AG04449 (cell line): ENCODE measurements at regions not wholly inside any gene's neighbourhood (a gene's known extent, or its start where the extent isn't known, plus 50 kb on each side); places are given as distances from the start of the nearest gene placed in this dataset.

Experiments used
- CTCF ChIA-PET: fragments of 350-600 bp; formaldehyde crosslinking; extraction: SDS; loops from one replicate; lab custom pipeline; 2021; ENCODE audit warnings: antibody characterized with exemption; lab: Yijun Ruan, JAX
- POLR2A ChIA-PET: fragments of 400-600, 350-600 bp; formaldehyde crosslinking; extraction: SDS; loops from one replicate; lab custom pipeline; 2020; ENCODE audit warnings: antibody characterized with exemption, inconsistent platforms; lab: Yijun Ruan, JAX
- DNase-seq: peaks from one replicate; pipeline ENCODE4 v3.0.0-alpha.2; 2010; ENCODE audit warnings: low read depth, low spot score
- H3K4me3 ChIP-seq: 2 replicates; pipeline ENCODE4 v1.5.1; 2011; ENCODE audit warnings: low read depth, mild to moderate bottlenecking, control low read depth, low read length
- TF ChIP-seq, protein P1 (sequence below): IDR thresholded peaks from one replicate; pipeline ENCODE4 v1.5.1; 2011; ENCODE audit warnings: mild to moderate bottlenecking, moderate library complexity, low read length, control low read depth, inconsistent platforms; ENCODE audit not compliant: insufficient read depth; ENCODE audit errors: missing control alignments

DNA sequence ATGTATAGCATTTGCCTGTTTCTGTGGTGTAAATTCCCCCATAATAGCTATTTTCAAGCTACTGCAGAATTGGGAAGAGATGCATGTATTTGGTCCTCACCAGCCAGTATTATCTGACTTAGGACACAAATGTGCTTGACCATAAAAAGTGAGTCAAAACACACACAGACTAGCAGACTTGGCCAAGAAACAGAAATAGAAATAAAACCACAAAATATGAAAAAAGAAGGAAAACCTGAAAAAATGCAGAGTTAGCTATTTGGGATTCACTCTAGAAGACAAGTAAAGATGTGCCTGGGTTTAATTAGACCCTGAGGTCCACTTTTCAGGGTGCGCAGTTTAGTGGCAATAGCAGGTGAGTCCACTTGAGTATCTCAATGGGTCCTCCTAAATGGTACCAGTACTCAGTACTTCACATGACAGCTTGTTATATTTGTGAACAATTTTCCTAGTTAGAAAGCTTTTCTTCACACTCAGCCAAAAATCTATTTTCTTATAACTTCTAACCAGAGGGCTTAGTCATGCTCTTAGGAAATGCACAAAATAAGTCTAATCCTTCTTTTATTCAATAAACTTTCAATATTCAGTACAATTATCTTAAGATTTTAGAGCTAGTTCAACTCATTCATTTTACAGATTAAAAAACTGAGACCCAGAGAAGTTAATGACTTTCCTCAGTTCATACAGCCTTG, 108.7 kb upstream of the JADE1 start:
- no peak overlapping the region for H3K4me3 ChIP-seq
- DNase-seq, result no peak
- TF ChIP-seq, protein P1, sequence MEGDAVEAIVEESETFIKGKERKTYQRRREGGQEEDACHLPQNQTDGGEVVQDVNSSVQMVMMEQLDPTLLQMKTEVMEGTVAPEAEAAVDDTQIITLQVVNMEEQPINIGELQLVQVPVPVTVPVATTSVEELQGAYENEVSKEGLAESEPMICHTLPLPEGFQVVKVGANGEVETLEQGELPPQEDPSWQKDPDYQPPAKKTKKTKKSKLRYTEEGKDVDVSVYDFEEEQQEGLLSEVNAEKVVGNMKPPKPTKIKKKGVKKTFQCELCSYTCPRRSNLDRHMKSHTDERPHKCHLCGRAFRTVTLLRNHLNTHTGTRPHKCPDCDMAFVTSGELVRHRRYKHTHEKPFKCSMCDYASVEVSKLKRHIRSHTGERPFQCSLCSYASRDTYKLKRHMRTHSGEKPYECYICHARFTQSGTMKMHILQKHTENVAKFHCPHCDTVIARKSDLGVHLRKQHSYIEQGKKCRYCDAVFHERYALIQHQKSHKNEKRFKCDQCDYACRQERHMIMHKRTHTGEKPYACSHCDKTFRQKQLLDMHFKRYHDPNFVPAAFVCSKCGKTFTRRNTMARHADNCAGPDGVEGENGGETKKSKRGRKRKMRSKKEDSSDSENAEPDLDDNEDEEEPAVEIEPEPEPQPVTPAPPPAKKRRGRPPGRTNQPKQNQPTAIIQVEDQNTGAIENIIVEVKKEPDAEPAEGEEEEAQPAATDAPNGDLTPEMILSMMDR, result no peak
- ChIA-PET CTCF (interaction anchor here (0.6 to 1.4 kb wide), 4 partner anchors 9 to 389 kb away, joined by 3 to 5 read pairs (median 4); no protein-coding TSS in a partner anchor), POLR2A (no interaction called here)

- TF ChIP-seq, protein P1, result no peak
- POLR2A ChIA-PET, result no interaction called here
- CTCF ChIA-PET, result no interaction called here
- no peak for DNase-seq
- H3K4me3 ChIP-seq, result no peak overlapping the region
Observed at GRCh38 chr4:128698386-128698785, 111.1 kb upstream of the JADE1 start.

- TF ChIP-seq, protein P1, result no peak
- ChIA-PET POLR2A (no interaction called here), CTCF (no interaction called here)
- DNase-seq, result no peak
- H3K4me3 ChIP-seq, result no peak overlapping the region
Observed at GRCh38 chr4:128697323-128697722, 112.2 kb upstream of the JADE1 start.

DNA sequence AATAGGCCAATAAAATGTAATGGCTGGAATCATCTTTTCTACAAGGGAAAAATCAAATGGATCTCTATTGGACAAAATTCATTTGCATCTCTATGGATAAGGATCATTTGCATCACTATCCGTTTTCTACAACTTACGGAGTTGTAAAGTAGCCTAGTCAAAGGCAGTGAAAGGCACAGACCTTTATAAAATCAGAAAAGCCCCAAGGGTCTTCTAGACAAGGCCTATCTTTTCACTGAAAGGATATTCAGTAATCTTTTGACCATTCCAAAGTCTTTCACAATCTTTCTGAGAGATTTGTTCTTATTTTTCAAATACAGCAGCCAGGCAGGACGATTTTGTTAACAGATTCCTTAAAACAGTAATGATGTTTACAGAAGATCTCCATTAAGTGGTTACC, 119.5 kb upstream of the JADE1 start:
- POLR2A ChIA-PET, result no interaction called here
- TF ChIP-seq, protein P1, result no peak
- CTCF ChIA-PET, result no interaction called here
- H3K4me3 ChIP-seq, result no peak overlapping the region
- DNase-seq, result no peak

GRCh38 chr4:128688846-128689437, 120.6 kb upstream of the JADE1 start:
- TF ChIP-seq, protein P1, result no peak
- no peak overlapping the region for H3K4me3 ChIP-seq
- CTCF ChIA-PET, result interaction anchor here (0.6 kb wide), 1 partner anchor 12 kb away, joined by 3 read pairs; no protein-coding TSS in a partner anchor
- DNase-seq, result no peak
- POLR2A ChIA-PET, result no interaction called here

DNA sequence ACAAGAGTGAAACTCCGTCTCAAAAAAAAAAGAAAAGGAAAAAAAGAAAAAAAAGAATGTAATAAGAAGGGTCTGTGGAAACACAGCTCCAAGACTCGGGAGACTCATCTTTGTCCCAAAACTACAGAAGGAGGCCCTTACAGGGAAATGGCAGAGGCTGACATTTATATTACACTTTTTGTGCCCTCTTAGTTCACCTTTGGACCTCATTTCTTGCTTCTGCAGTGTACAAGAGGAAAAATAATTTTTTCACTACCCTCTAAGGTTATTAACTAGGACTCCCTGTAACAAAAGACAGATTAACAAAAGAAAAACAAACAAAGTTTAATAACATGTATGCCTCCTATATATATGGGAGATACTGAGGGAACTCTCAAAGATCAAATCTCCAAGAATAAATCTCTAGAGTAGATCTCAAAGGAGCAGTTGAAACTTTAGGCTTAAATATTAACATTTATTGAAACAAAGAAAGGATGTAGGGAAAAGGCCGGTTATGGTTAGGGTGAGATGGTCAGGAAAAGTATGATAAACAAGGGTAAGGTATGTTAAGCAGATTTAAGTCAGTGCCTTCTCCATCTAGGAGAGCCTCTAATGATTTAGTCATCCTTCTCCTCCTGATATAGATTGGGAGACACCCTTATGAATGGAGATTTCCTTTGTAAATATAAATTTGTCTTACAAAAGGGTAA, 121.3 kb upstream of the JADE1 start:
- ChIA-PET CTCF (no interaction called here), POLR2A (no interaction called here)
- TF ChIP-seq, protein P1, result no peak
- DNase-seq, result no peak
- H3K4me3 ChIP-seq, result no peak overlapping the region
